NOMO-1 (cell line): ENCODE measurements at regions not wholly inside any gene's neighbourhood (a gene's known extent, or its start where the extent isn't known, plus 50 kb on each side); places are given as distances from the start of the nearest gene placed in this dataset.

ENCODE experiments used
- DNase-seq, 2 experiments: peaks; one replicate each; lab custom pipeline; 2025; ENCODE audit not compliant: unreplicated experiment in 2 of 2; lab: John Stamatoyannopoulos, UW

DNA sequence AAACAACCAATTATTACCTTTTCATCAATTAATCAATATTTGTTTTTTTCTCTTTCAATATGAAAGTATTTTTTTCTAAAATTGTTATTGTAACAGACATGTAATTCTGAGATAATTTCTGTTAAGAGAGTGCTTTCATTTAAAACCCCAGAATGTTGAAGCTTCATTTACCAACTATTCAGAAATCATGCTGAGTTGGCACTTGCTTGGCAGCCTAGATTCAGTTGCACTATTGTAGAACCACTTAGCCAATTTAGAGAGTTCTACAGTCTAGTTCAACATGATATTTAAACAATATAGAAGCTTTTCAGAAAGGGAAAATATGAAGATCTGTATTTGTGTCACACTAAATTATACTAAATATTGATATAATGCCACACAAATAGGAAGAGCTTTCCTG, 56.1 kb upstream of the NKAIN2 start:
- DNase-seq = no peak

DNA sequence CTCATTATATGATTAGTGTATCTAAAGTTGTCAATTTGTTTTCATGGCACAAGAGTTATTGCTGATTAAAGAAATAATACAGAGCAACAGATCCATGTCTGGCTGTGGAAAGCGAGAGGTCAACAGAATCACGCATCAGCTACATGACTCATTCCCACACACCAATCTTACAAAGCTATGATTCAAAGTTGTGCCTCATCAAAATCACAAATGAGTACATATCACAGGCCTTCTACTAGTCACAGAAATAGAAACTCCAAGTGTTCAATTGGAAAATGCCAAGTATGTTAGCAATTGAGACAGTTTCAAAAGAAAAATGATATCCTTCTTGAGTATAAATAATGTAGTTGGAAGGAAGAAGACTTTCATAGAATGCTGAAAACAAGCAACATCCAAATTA, 57.8 kb upstream of the NKAIN2 start:
- DNase-seq = no peak

- no peak for DNase-seq
Observed at GRCh38 chr6:123744840-123745239, 58.8 kb upstream of the NKAIN2 start.

GRCh38 chr6:123742626-123743025, 61.0 kb upstream of the NKAIN2 start:
- DNase-seq = no peak

DNA sequence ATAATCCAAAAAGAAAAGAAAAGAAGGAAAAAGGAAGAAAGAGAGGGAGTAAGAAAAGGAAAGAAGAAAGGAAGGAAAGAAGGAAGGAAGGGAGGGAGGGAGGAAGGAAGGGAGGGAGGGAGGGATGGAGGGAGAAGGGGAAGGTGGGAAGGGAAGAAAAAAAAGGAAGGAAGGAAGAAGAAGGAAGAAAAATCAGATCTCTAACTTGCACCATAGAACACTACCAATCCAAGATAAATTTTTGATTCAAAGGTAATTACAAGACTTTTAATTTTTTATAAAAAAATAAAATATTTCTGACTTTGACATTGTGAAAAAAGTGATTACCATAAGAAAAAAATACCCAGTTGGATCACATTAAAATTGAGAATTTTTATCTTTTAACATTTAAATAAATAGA, 70.5 kb upstream of the NKAIN2 start:
- no peak for DNase-seq

DNA sequence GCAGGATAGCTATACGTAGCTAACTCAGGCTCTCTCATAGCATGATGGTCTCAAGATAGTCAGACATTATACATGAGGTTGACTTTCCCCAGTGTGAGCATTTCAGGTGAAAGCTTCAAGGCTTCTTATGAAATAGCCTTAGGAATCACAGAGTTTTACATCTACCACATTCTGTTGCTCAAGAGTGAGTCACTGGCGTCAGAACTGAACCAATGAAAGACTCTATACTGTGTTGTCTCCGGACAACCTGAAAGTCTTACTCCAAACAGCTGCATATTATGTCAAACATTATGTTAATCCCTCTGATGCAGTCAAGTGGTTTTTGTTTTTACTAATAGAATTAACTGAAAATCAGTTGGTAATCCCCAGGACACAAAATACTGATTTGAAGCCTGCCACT, 79.8 kb upstream of the TRDN start:
- DNase-seq = peak in 1 of 2 experiments; percentile 35

GRCh38 chr6:123715006-123715863, 78.5 kb upstream of the TRDN start:
- DNase-seq = peak in 1 of 2 experiments; percentile 38

GRCh38 chr6:123712831-123713230, 76.1 kb upstream of the TRDN start:
- no peak for DNase-seq

GRCh38 chr6:123702943-123703342, 66.2 kb upstream of the TRDN start:
- DNase-seq = no peak

GRCh38 chr6:123687864-123688263, 51.1 kb upstream of the TRDN start:
- no peak for DNase-seq
